Activated naive CD4-positive, alpha-beta T cell treated with anti-CD3 and anti-CD28 coated beads, Interleukin-2, amount 10 ng/mL, durations not matched to agents 7 days and 5 days (primary cell): ENCODE measurements at regions not wholly inside any gene's neighbourhood (a gene's known extent, or its start where the extent isn't known, plus 50 kb on each side); places are given as distances from the start of the nearest gene placed in this dataset.

Experiments used
- CTCF ChIA-PET: fragments of 350-600 bp; sonication (Branson Sonifier 250); formaldehyde crosslinking; loops from one replicate; lab custom pipeline; 2021; ENCODE audit warnings: antibody characterized with exemption; lab: Charles Lee
- DNase-seq: peaks from one replicate; pipeline ENCODE4 v3.0.0-alpha.2; 2020
- H3K27ac Mint-ChIP-seq: one replicate; pipeline ENCODE4 v1.8.0; 2021; ENCODE audit warnings: mild to moderate bottlenecking, moderate library complexity, mixed read lengths
- H3K27me3 Mint-ChIP-seq: one replicate; pipeline ENCODE4 v1.8.0; 2021; ENCODE audit warnings: mild to moderate bottlenecking, mixed read lengths
- H3K36me3 Mint-ChIP-seq: one replicate; pipeline ENCODE4 v1.8.0; 2021; ENCODE audit warnings: mixed read lengths
- H3K4me1 Mint-ChIP-seq: one replicate; pipeline ENCODE4 v1.8.0; 2021; ENCODE audit warnings: mixed read lengths
- H3K4me3 Mint-ChIP-seq: one replicate; pipeline ENCODE4 v1.8.0; 2021; ENCODE audit warnings: mild to moderate bottlenecking, moderate library complexity, mixed read lengths
- H3K9me3 Mint-ChIP-seq: one replicate; pipeline ENCODE4 v1.8.0; 2021; ENCODE audit warnings: mixed read lengths

DNA sequence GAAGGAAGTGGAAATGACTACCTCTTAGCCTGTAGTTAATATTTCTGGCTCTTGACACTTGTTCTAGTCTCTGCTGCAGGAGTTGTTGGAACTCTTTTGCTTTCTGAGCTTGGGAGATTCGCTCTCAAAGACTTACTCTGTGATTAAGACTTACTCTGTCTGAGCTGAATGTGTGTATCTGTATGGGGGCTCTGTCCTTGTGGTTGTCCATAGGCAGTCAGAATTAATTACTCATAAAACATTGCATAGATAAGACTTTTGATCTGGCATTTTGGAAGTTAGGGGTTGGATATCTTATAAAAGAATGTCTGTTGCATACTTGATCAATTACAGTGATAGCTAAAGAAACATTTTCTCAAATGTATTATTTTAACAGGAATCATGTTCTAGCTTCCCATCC is 199.2 kb upstream of the KIAA1217 start:
- CTCF ChIA-PET: no interaction called here
- Mint-ChIP-seq H3K27me3 (no peaks in the 10 kb centered on the region), H3K27ac (no peak overlapping the region), H3K9me3 (no peaks in the 10 kb centered on the region), H3K36me3 (no peaks in the 10 kb centered on the region), H3K4me1 (no peaks in the 10 kb centered on the region), H3K4me3 (no peak overlapping the region)
- no peak for DNase-seq

DNA sequence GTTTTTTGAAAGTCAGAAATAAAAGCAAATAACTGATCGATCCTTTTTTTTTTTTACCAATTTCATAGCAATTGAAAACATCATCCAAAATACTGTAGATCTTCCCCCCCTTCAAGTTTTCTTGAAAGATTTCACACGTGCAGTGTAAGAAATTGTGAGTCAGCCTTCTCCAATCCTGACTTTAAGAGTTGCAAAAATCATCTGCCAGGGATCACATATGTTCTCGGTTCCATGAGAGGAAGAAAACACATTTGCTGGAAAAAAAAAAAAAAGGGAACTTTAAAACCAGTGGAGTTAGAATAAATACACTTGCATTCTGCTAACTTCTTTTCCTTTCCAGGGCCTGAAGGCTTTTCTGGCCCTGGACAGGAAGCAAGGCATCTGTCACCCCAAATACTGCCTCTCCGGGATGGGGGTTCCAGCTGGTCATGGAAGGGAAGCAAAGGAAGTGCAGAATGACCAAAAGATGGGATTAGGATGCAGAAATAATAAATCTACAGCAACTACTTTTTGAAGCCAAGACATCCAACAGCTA is 198.4 kb upstream of the KIAA1217 start:
- Mint-ChIP-seq H3K9me3 (no peaks in the 10 kb centered on the region), H3K27me3 (no peaks in the 10 kb centered on the region), H3K36me3 (no peaks in the 10 kb centered on the region), H3K27ac (no peak overlapping the region), H3K4me1 (no peaks in the 10 kb centered on the region), H3K4me3 (no peak overlapping the region)
- CTCF ChIA-PET: no interaction called here
- DNase-seq: no peak

GRCh38 chr10:24012249-24012803 is 196.6 kb upstream of the KIAA1217 start:
- no peaks in the 10 kb centered on the region for H3K36me3 Mint-ChIP-seq
- no peaks in the 10 kb centered on the region for H3K27me3 Mint-ChIP-seq
- CTCF ChIA-PET: no interaction called here
- no peaks in the 10 kb centered on the region for H3K4me1 Mint-ChIP-seq
- H3K27ac Mint-ChIP-seq: no peak overlapping the region
- no peaks in the 10 kb centered on the region for H3K9me3 Mint-ChIP-seq
- DNase-seq: no peak
- H3K4me3 Mint-ChIP-seq: no peak overlapping the region

GRCh38 chr10:24027107-24027506 is 181.8 kb upstream of the KIAA1217 start:
- no peak for DNase-seq
- Mint-ChIP-seq H3K4me3 (no peak overlapping the region), H3K27me3 (no peaks in the 10 kb centered on the region), H3K36me3 (no peaks in the 10 kb centered on the region), H3K4me1 (no peaks in the 10 kb centered on the region), H3K9me3 (no peaks in the 10 kb centered on the region), H3K27ac (no peak overlapping the region)
- CTCF ChIA-PET: no interaction called here

- Mint-ChIP-seq H3K4me3 (no peak overlapping the region), H3K27me3 (no peaks in the 10 kb centered on the region), H3K4me1 (no peaks in the 10 kb centered on the region), H3K9me3 (peaks cover 6% of the 10 kb centered on the region), H3K36me3 (no peaks in the 10 kb centered on the region), H3K27ac (no peak overlapping the region)
- CTCF ChIA-PET: no interaction called here
- no peak for DNase-seq
Observed at GRCh38 chr10:24034571-24034970, 174.4 kb upstream of the KIAA1217 start.

DNA sequence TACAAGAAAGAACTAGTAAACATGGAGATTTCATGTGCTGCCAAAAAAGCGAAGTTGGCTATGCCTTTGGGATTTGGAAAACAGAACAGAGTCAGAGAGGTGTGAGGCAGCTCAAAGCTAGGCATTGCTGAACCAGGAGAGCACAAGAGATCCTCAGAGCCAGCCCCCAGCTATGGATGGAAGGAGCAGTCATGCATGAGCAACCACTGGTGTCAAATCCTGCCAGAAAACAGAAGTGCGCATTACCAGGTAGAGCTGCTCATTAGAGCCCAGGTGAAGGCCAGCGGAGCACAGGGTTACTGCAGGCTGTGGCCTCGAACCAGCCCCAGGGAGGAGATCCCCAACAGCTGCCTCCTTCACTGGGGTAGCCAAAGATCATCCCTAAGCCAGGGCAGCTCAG is 173.2 kb upstream of the KIAA1217 start:
- Mint-ChIP-seq H3K9me3 (peaks cover 6% of the 10 kb centered on the region), H3K4me1 (no peaks in the 10 kb centered on the region), H3K4me3 (no peak overlapping the region), H3K27me3 (no peaks in the 10 kb centered on the region), H3K36me3 (no peaks in the 10 kb centered on the region), H3K27ac (no peak overlapping the region)
- CTCF ChIA-PET: no interaction called here
- no peak for DNase-seq

DNA sequence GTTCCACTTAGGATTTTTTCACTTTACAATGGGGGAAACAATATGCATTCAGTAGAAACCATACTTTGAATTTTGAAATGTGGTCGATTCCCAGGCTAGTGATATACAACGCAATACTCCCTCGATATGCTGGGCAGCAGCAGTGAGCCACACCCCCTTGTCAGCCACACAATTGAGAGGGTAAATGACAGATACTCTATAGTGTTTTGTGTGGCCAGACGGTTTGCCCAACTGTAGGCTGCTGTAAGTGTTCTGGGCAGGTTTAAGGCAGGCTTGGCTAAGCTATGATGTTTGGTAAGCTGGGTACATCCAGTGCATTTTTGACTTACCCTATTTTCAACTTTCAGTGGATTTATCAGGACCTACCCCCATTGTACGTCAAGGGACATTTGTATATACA is 169.6 kb upstream of the KIAA1217 start:
- CTCF ChIA-PET: no interaction called here
- H3K36me3 Mint-ChIP-seq: no peaks in the 10 kb centered on the region
- H3K9me3 Mint-ChIP-seq: peaks cover 6% of the 10 kb centered on the region
- H3K27ac Mint-ChIP-seq: no peak overlapping the region
- no peaks in the 10 kb centered on the region for H3K27me3 Mint-ChIP-seq
- H3K4me3 Mint-ChIP-seq: no peak overlapping the region
- DNase-seq: no peak
- H3K4me1 Mint-ChIP-seq: no peaks in the 10 kb centered on the region

DNA sequence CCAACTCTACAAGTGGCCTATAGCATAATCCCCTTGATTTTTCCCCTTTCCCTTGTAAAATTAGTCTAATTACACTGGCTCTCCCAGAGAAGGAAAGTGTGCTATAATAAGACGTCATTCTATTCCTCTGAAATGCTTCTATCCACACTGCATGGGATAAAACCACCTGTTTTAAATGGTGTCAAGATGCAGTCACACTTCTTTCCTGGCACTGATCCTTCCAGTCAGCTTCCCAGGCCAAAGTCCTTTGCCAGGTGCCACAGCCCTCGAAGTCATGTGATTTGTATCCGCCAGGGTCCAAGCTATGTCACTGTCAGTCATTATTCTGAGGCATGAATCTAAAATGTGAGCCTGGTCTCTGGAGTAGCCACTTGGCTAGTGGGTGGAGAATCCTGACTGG is 169.0 kb upstream of the KIAA1217 start:
- no peaks in the 10 kb centered on the region for H3K36me3 Mint-ChIP-seq
- no peaks in the 10 kb centered on the region for H3K4me1 Mint-ChIP-seq
- DNase-seq: no peak
- peaks cover 6% of the 10 kb centered on the region for H3K9me3 Mint-ChIP-seq
- no peak overlapping the region for H3K4me3 Mint-ChIP-seq
- H3K27me3 Mint-ChIP-seq: no peaks in the 10 kb centered on the region
- no peak overlapping the region for H3K27ac Mint-ChIP-seq
- CTCF ChIA-PET: no interaction called here

GRCh38 chr10:24041034-24041433 is 167.9 kb upstream of the KIAA1217 start:
- no peaks in the 10 kb centered on the region for H3K4me1 Mint-ChIP-seq
- no peak overlapping the region for H3K27ac Mint-ChIP-seq
- CTCF ChIA-PET: no interaction called here
- no peak overlapping the region for H3K4me3 Mint-ChIP-seq
- no peaks in the 10 kb centered on the region for H3K36me3 Mint-ChIP-seq
- peaks cover 4% of the 10 kb centered on the region for H3K9me3 Mint-ChIP-seq
- H3K27me3 Mint-ChIP-seq: no peaks in the 10 kb centered on the region
- DNase-seq: no peak

GRCh38 chr10:24041834-24042233 is 167.1 kb upstream of the KIAA1217 start:
- no peak overlapping the region for H3K27ac Mint-ChIP-seq
- H3K4me3 Mint-ChIP-seq: no peak overlapping the region
- no peaks in the 10 kb centered on the region for H3K9me3 Mint-ChIP-seq

GRCh38 chr10:24042884-24043283 is 166.1 kb upstream of the KIAA1217 start:
- Mint-ChIP-seq H3K9me3 (no peaks in the 10 kb centered on the region), H3K4me3 (no peak overlapping the region), H3K27ac (no peak overlapping the region), H3K36me3 (no peaks in the 10 kb centered on the region), H3K27me3 (no peaks in the 10 kb centered on the region), H3K4me1 (no peaks in the 10 kb centered on the region)
- no peak for DNase-seq
- CTCF ChIA-PET: no interaction called here

More at GRCh38 chr10:24041834-24042233, 167.1 kb upstream of the KIAA1217 start:
- Mint-ChIP-seq H3K27me3 (no peaks in the 10 kb centered on the region), H3K4me1 (no peaks in the 10 kb centered on the region), H3K36me3 (no peaks in the 10 kb centered on the region)
- no peak for DNase-seq
- CTCF ChIA-PET: no interaction called here

DNA sequence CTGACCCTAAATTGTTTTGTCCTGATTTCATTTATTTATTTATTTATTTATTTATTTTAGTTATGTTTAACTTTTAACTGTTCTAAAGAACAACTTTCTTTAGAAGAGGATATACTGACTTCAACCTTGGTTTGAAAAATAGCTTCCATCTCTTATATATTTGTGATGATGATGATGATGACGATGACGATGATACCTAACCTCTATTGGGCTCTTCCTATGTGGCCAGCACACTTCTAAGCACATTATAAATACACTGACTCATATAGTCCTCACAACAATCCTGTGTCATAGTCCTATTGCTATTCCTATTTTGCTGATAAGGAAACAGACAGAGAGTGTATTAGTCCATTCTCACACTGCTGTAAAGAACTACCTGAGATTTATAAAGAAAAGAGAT is 162.9 kb upstream of the KIAA1217 start:
- CTCF ChIA-PET: no interaction called here
- H3K27me3 Mint-ChIP-seq: no peaks in the 10 kb centered on the region
- no peak for DNase-seq
- H3K4me1 Mint-ChIP-seq: no peaks in the 10 kb centered on the region
- H3K9me3 Mint-ChIP-seq: peaks cover 2% of the 10 kb centered on the region
- H3K4me3 Mint-ChIP-seq: no peak overlapping the region
- no peak overlapping the region for H3K27ac Mint-ChIP-seq
- no peaks in the 10 kb centered on the region for H3K36me3 Mint-ChIP-seq

DNA sequence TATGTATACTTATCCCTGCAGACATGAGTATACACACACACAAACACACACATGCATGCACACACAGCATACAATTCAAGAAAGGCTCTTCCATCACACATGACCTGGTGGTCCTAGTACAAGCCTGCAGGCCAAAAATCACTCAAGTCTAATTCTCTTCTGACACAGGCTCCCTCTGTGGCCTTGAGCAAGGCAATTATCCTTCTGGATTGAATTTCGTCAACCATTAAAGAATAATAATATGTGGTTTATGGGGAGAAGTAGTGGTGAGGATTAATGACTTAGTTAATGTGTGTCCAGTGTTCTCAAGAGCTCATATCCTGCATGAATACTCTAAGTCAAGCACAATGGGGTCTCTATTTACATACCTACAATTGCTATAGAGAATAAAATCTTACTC is 161.8 kb upstream of the KIAA1217 start:
- Mint-ChIP-seq H3K36me3 (no peaks in the 10 kb centered on the region), H3K27ac (no peak overlapping the region), H3K9me3 (peaks cover 2% of the 10 kb centered on the region), H3K27me3 (no peaks in the 10 kb centered on the region), H3K4me3 (no peak overlapping the region), H3K4me1 (no peaks in the 10 kb centered on the region)
- DNase-seq: no peak
- CTCF ChIA-PET: no interaction called here

DNA sequence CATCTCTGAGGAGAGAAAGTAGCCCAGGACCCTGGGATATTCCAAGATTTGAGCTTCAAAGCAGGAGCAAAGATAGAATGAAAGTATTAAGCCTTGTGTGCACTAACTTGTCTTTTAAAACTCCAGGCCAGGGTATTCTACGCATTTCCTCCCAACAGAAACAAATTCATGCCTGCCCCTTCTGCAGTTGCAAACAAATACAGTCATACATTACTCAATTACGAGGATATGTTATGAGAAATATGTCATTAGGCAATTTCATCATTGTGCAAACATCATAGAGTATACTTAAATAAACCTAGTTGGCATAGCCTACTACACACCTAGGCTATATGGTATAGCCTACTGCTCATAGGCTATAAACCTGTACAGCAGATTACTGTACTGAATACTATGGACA is 154.5 kb upstream of the KIAA1217 start:
- H3K4me3 Mint-ChIP-seq: no peak overlapping the region
- no peak for DNase-seq
- no peaks in the 10 kb centered on the region for H3K27me3 Mint-ChIP-seq
- CTCF ChIA-PET: no interaction called here
- no peak overlapping the region for H3K27ac Mint-ChIP-seq
- H3K9me3 Mint-ChIP-seq: no peaks in the 10 kb centered on the region
- H3K4me1 Mint-ChIP-seq: no peaks in the 10 kb centered on the region
- no peaks in the 10 kb centered on the region for H3K36me3 Mint-ChIP-seq

- no peak for DNase-seq
- no peak overlapping the region for H3K27ac Mint-ChIP-seq
- no peaks in the 10 kb centered on the region for H3K36me3 Mint-ChIP-seq
- H3K27me3 Mint-ChIP-seq: no peaks in the 10 kb centered on the region
- no peak overlapping the region for H3K4me3 Mint-ChIP-seq
- no peaks in the 10 kb centered on the region for H3K4me1 Mint-ChIP-seq
- no peaks in the 10 kb centered on the region for H3K9me3 Mint-ChIP-seq
- CTCF ChIA-PET: no interaction called here
Observed at GRCh38 chr10:24080207-24080606, 128.7 kb upstream of the KIAA1217 start.
